ENCODE measurements at regions not wholly inside any gene's neighbourhood (a gene's known extent, or its start where the extent isn't known, plus 50 kb on each side); places are given as distances from the start of the nearest gene placed in this dataset.

GRCh38 chr4:180642732-180643131, 1600.5 kb upstream of the TENM3 start:
- no peak for DNase-seq (ENCODE audit: extremely low read depth in 1 of 11, low read depth in 9 of 11, low spot score in 4 of 11)

- no peak for DNase-seq (ENCODE audit: extremely low read depth in 1 of 11, low read depth in 9 of 11, low spot score in 4 of 11)
Observed at GRCh38 chr4:180650273-180650672, 1592.9 kb upstream of the TENM3 start.

GRCh38 chr4:180652533-180652932, 1590.7 kb upstream of the TENM3 start:
- DNase-seq (ENCODE audit: extremely low read depth in 1 of 11, low read depth in 9 of 11, low spot score in 4 of 11), result no peak

- DNase-seq (ENCODE audit: extremely low read depth in 1 of 11, low read depth in 9 of 11, low spot score in 4 of 11), result no peak
Observed at GRCh38 chr4:180655886-180656285, 1587.3 kb upstream of the TENM3 start.

GRCh38 chr4:180657881-180658280, 1585.3 kb upstream of the TENM3 start:
- DNase-seq (ENCODE audit: extremely low read depth in 1 of 11, low read depth in 9 of 11, low spot score in 4 of 11), result no peak

- peak; percentile 62 to 89 (median 81) for DNase-seq (ENCODE audit: extremely low read depth in 1 of 11, low read depth in 9 of 11, low spot score in 4 of 11)
Observed at GRCh38 chr4:180664766-180665368, 1578.3 kb upstream of the TENM3 start.

GRCh38 chr4:180665481-180665880, 1577.7 kb upstream of the TENM3 start:
- DNase-seq (ENCODE audit: extremely low read depth in 1 of 11, low read depth in 9 of 11, low spot score in 4 of 11), result no peak

- DNase-seq (ENCODE audit: extremely low read depth in 1 of 11, low read depth in 9 of 11, low spot score in 4 of 11), result peak; percentile 22 to 62 (median 44)
Observed at GRCh38 chr4:180665994-180666824, 1577.0 kb upstream of the TENM3 start.

- DNase-seq (ENCODE audit: extremely low read depth in 1 of 11, low read depth in 9 of 11, low spot score in 4 of 11), result no peak
Observed at GRCh38 chr4:180668732-180669131, 1574.5 kb upstream of the TENM3 start.

- peak in 2 of 11 donors; percentile 7 to 9 for DNase-seq (ENCODE audit: extremely low read depth in 1 of 11, low read depth in 9 of 11, low spot score in 4 of 11)
Observed at GRCh38 chr4:180669680-180670079, 1573.5 kb upstream of the TENM3 start.

- no peak for DNase-seq (ENCODE audit: extremely low read depth in 1 of 11, low read depth in 9 of 11, low spot score in 4 of 11)
Observed at GRCh38 chr4:180674619-180675358, 1568.4 kb upstream of the TENM3 start.

- DNase-seq (ENCODE audit: extremely low read depth in 1 of 11, low read depth in 9 of 11, low spot score in 4 of 11), result no peak
Observed at GRCh38 chr4:180675359-180675650, 1567.9 kb upstream of the TENM3 start.

GRCh38 chr4:180680305-180680704, 1562.9 kb upstream of the TENM3 start:
- no peak for DNase-seq (ENCODE audit: extremely low read depth in 1 of 11, low read depth in 9 of 11, low spot score in 4 of 11)

GRCh38 chr4:180682776-180683175, 1560.4 kb upstream of the TENM3 start:
- DNase-seq (ENCODE audit: extremely low read depth in 1 of 11, low read depth in 9 of 11, low spot score in 4 of 11), result no peak

- DNase-seq (ENCODE audit: extremely low read depth in 1 of 11, low read depth in 9 of 11, low spot score in 4 of 11), result peak in 4 of 11 donors; percentile 20 to 38 (median 30)
Observed at GRCh38 chr4:180683186-180683585, 1560.0 kb upstream of the TENM3 start.

- DNase-seq (ENCODE audit: extremely low read depth in 1 of 11, low read depth in 9 of 11, low spot score in 4 of 11), result no peak
Observed at GRCh38 chr4:180688480-180688879, 1554.7 kb upstream of the TENM3 start.

GRCh38 chr4:180694875-180695274, 1548.3 kb upstream of the TENM3 start:
- DNase-seq (ENCODE audit: extremely low read depth in 1 of 11, low read depth in 9 of 11, low spot score in 4 of 11), result no peak

GRCh38 chr4:180695851-180696250, 1547.4 kb upstream of the TENM3 start:
- peak in 1 of 11 donors; percentile 2 for DNase-seq (ENCODE audit: extremely low read depth in 1 of 11, low read depth in 9 of 11, low spot score in 4 of 11)

- DNase-seq (ENCODE audit: extremely low read depth in 1 of 11, low read depth in 9 of 11, low spot score in 4 of 11), result no peak
Observed at GRCh38 chr4:180696460-180697092, 1546.6 kb upstream of the TENM3 start.
